IPS-NIHi7 (cell line): ENCODE measurements at regions not wholly inside any gene's neighbourhood (a gene's known extent, or its start where the extent isn't known, plus 50 kb on each side); places are given as distances from the start of the nearest gene placed in this dataset.
A peak's percentile ranks its signal among the peaks of the same experiment; 100 is the strongest.

ENCODE experiments used
- DNase-seq: peaks from one replicate; pipeline ENCODE4 v3.0.0; 2012; ENCODE audit warnings: mixed read lengths; ENCODE audit errors: extremely low spot score

GRCh38 chr2:5751873-5752482 is 59.8 kb downstream of the SOX11 start:
- DNase-seq: no peak

- no peak for DNase-seq
Measured at GRCh38 chr2:5756272-5756671, 64.1 kb downstream of the SOX11 start.

GRCh38 chr2:5758346-5758745 is 66.2 kb downstream of the SOX11 start:
- no peak for DNase-seq

- DNase-seq: no peak
Measured at GRCh38 chr2:5759949-5760348, 67.8 kb downstream of the SOX11 start.

GRCh38 chr2:5763531-5763930 is 71.3 kb downstream of the SOX11 start:
- no peak for DNase-seq

GRCh38 chr2:5764041-5764440 is 71.9 kb downstream of the SOX11 start:
- no peak for DNase-seq

- no peak for DNase-seq
Measured at GRCh38 chr2:5766056-5766455, 73.9 kb downstream of the SOX11 start.

- no peak for DNase-seq
Measured at GRCh38 chr2:5766561-5766960, 74.4 kb downstream of the SOX11 start.

GRCh38 chr2:5777131-5777535 is 84.9 kb downstream of the SOX11 start:
- no peak for DNase-seq

- no peak for DNase-seq
Measured at GRCh38 chr2:5781679-5782078, 89.5 kb downstream of the SOX11 start.

- DNase-seq: no peak
Measured at GRCh38 chr2:5782103-5782502, 89.9 kb downstream of the SOX11 start.

- no peak for DNase-seq
Measured at GRCh38 chr2:5788447-5788846, 96.3 kb downstream of the SOX11 start.

GRCh38 chr2:5791371-5791770 is 99.2 kb downstream of the SOX11 start:
- no peak for DNase-seq

- no peak for DNase-seq
Measured at GRCh38 chr2:5794012-5794411, 101.8 kb downstream of the SOX11 start.

GRCh38 chr2:5798084-5798483 is 105.9 kb downstream of the SOX11 start:
- DNase-seq: no peak

GRCh38 chr2:5799348-5799747 is 107.2 kb downstream of the SOX11 start:
- no peak for DNase-seq

- DNase-seq: peak; percentile 13
Measured at GRCh38 chr2:5803547-5803946, 111.4 kb downstream of the SOX11 start.

GRCh38 chr2:5818961-5819600 is 126.9 kb downstream of the SOX11 start:
- DNase-seq: no peak

GRCh38 chr2:5824126-5824525 is 131.9 kb downstream of the SOX11 start:
- no peak for DNase-seq

GRCh38 chr2:5825686-5826085 is 133.5 kb downstream of the SOX11 start:
- no peak for DNase-seq

- DNase-seq: no peak
Measured at GRCh38 chr2:5826979-5827655, 134.9 kb downstream of the SOX11 start.

- no peak for DNase-seq
Measured at GRCh38 chr2:5834501-5834900, 142.3 kb downstream of the SOX11 start.

- DNase-seq: no peak
Measured at GRCh38 chr2:5839550-5839949, 147.4 kb downstream of the SOX11 start.
